Ovary (tissue), 7 donors: ENCODE measurements at regions not wholly inside any gene's neighbourhood (a gene's known extent, or its start where the extent isn't known, plus 50 kb on each side); places are given as distances from the start of the nearest gene placed in this dataset.

ENCODE experiments used
- DNase-seq, 5 donors: peaks; one replicate each; pipeline ENCODE4 v3.0.0-alpha.2; 2019 to 2020
- H3K27ac ChIP-seq, 2 donors: fragments of 200-600 bp; one replicate each; pipeline versions ENCODE4 v1.5.1 to v1.8.0; 2019 to 2022
- H3K27me3 ChIP-seq: fragments of 200-600 bp; one replicate; pipeline ENCODE4 v1.8.0; 2022
- H3K36me3 ChIP-seq: fragments of 200-600 bp; sonication (generic); one replicate; pipeline ENCODE4 v1.5.1; 2019
- H3K4me1 ChIP-seq: one replicate; pipeline ENCODE4 v1.8.1; 2013; ENCODE audit warnings: mild to moderate bottlenecking, moderate library complexity; ENCODE audit not compliant: insufficient read depth
- H3K4me3 ChIP-seq: fragments of 200-600 bp; sonication (generic); one replicate; pipeline ENCODE4 v1.5.1; 2017
- H3K9me3 ChIP-seq, 2 donors: fragments of 200-600 bp in 1 of 2; sonication (generic) in 1 of 2; one replicate each; pipeline versions ENCODE4 v1.5.1 to v1.8.1; 2013 to 2019; ENCODE audit warnings: mild to moderate bottlenecking in 1 of 2, moderate library complexity in 1 of 2
- EP300 ChIP-seq: sonication (generic); formaldehyde crosslinking; IDR thresholded peaks from one replicate; pipeline ENCODE4 v1.6.1; 2017; ENCODE audit warnings: antibody characterized with exemption
- POLR2A ChIP-seq: fragments of 450-650 bp; IDR thresholded peaks from one replicate; pipeline ENCODE4 v1.6.1; 2017; ENCODE audit warnings: antibody characterized with exemption, mild to moderate bottlenecking, moderate library complexity
- WGBS, 3 donors: extraction: QIAGEN DNeasy Blood & Tissue Kit in 1 of 3; methylation state at CpG; one replicate each; pipeline versions ENCODE4 v1.1.5 to v1.1.7; 2013 to 2017; 5-methylcytosine and 5-hydroxymethylcytosine counted together
- intact Hi-C, 4 donors: fragments of 100-400 bp; cut with DNase I; formaldehyde crosslinking; loops; one replicate each; pipeline versions ENCODE4 v1.11.0 to v1.15.1; 2022 to 2023
- TF ChIP-seq, protein P1 (sequence below), 3 donors: fragments of 450-650 bp in 2 of 3; fragments of 200-600 bp in 1 of 3; IDR thresholded peaks; one replicate each; pipeline versions ENCODE4 v1.5.1 to v1.8.0; 2016 to 2022; ENCODE audit warnings: antibody characterized with exemption in 3 of 3, mild to moderate bottlenecking in 1 of 3
- donor health status: DM: no; HTN: no; CAD: no; lungs with moderate emphysema.
- donor health status: DM: no; HTN: no; CAD: no.
- donor health status: Bipolar disorder and iron deficiency.
- donor health status: DM: no; HTN: no; CAD: no.
- donor health status: DM: yes; HTN: yes; CAD: no.

DNA sequence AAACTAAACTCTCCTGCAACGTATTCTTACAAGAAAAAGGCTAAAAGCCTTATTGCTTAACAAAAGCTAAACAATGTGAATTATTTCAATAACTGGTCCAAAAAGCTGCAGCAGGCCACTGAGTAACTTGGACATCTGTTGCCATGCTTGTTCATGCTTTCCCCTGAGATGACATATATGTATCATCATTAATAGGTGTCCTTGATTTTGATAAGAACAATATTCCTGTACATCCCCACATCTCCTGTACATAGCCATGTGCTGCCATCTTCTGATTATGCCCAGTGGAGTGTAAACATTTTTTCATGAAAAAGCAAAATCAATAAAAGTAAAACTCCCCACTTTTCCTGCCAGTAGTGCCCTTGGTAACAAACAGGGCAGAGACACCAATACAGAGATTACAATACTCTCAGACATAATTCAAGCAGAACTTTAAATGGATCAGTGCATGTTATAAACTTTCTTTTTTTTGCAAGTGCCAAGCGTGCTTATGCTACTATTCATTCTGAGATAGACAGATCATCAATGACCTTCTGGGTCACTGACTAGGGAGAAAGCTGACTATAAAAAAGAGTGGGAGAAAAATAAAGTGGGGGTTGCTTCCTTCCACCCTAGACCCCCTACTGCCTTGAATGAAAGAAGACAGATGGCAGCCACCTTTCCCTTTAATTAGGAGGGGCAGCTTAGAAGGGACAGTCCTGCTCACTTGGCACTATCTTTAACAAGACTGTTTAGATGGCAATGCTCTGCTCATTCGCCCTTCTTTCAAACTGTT, 205.5 kb upstream of the KLF14 start:
- no peak for TF ChIP-seq EP300
- TF ChIP-seq POLR2A, result no peak
- TF ChIP-seq, protein P1, sequence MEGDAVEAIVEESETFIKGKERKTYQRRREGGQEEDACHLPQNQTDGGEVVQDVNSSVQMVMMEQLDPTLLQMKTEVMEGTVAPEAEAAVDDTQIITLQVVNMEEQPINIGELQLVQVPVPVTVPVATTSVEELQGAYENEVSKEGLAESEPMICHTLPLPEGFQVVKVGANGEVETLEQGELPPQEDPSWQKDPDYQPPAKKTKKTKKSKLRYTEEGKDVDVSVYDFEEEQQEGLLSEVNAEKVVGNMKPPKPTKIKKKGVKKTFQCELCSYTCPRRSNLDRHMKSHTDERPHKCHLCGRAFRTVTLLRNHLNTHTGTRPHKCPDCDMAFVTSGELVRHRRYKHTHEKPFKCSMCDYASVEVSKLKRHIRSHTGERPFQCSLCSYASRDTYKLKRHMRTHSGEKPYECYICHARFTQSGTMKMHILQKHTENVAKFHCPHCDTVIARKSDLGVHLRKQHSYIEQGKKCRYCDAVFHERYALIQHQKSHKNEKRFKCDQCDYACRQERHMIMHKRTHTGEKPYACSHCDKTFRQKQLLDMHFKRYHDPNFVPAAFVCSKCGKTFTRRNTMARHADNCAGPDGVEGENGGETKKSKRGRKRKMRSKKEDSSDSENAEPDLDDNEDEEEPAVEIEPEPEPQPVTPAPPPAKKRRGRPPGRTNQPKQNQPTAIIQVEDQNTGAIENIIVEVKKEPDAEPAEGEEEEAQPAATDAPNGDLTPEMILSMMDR (IDR thresholded peaks at IDR 0.05), result no peak
- no peaks in the 10 kb centered on the region for H3K36me3 ChIP-seq
- no peaks in the 10 kb centered on the region for H3K9me3 ChIP-seq
- H3K4me1 ChIP-seq, result peaks cover 18% of the 10 kb centered on the region
- no peak for DNase-seq
- no peak overlapping the region for H3K27ac ChIP-seq
- H3K4me3 ChIP-seq, result peak overlapping the region; percentile 51
- no peaks in the 10 kb centered on the region for H3K27me3 ChIP-seq
- intact Hi-C loops, result no loop called here
- 19 to 41% (median 19%) methylated on average over 3 of the region's 3 CpGs for WGBS, 3 donors

DNA sequence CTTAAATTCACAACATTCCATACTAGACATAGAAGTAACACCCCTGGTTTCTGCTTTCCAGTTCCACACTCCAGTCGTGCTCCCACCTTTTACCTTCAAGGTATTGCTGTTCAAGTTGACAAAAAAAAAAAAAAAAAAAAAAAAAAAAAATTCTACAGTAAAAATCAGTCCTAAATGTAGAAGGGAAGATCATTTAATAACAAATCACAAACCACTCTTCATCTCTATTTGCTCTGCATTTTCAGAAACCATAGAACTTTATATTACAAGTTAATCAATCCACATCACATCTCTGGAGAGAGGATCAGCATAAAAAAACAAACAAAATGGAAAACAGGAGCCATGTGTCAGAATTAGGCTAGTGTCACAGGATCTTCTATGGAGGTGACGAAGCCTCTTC, 206.3 kb upstream of the KLF14 start:
- TF ChIP-seq, protein P1 (IDR thresholded peaks at IDR 0.05), result no peak
- TF ChIP-seq POLR2A (no peak), EP300 (no peak)
- Histone ChIP-seq H3K4me3 (peak overlapping the region; percentile 51), H3K27me3 (no peaks in the 10 kb centered on the region), H3K9me3 (no peaks in the 10 kb centered on the region), H3K27ac (peak overlapping the region in 1 of 2 donors; percentile 85), H3K36me3 (no peaks in the 10 kb centered on the region), H3K4me1 (peaks cover 18% of the 10 kb centered on the region)
- WGBS, 3 donors, result 28 to 37% (median 29%) methylated on average over 2 of the region's 2 CpGs
- intact Hi-C loops, result no loop called here
- DNase-seq, result no peak

DNA sequence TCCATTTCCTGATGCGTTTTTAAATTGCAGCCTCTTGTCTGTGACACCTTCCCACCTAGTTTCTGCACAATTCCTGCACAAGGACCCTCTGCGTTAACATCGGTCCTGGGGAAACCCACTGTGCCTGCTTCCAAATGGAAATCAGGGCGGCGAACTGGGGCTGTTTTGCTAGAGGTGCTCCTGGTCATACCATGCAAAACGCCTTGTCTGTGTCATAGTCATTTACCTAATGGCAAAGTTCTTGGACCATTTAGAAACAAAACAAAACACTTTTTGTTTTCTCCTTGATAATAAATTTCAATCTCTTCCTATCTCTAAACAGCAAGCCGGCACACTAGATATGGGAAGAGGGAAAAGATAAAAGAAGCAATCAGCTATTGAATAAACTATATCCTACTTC, 206.9 kb upstream of the KLF14 start:
- Histone ChIP-seq H3K4me3 (peak overlapping the region; percentile 51), H3K36me3 (no peaks in the 10 kb centered on the region), H3K27me3 (no peaks in the 10 kb centered on the region), H3K27ac (peak overlapping the region; percentile 61 to 85), H3K4me1 (peaks cover 15% of the 10 kb centered on the region), H3K9me3 (no peaks in the 10 kb centered on the region)
- WGBS, 3 donors, result 8 to 21% (median 10%) methylated on average over 7 of the region's 7 CpGs
- no peak for DNase-seq
- intact Hi-C loops, result no loop called here
- TF ChIP-seq POLR2A, result no peak

DNA sequence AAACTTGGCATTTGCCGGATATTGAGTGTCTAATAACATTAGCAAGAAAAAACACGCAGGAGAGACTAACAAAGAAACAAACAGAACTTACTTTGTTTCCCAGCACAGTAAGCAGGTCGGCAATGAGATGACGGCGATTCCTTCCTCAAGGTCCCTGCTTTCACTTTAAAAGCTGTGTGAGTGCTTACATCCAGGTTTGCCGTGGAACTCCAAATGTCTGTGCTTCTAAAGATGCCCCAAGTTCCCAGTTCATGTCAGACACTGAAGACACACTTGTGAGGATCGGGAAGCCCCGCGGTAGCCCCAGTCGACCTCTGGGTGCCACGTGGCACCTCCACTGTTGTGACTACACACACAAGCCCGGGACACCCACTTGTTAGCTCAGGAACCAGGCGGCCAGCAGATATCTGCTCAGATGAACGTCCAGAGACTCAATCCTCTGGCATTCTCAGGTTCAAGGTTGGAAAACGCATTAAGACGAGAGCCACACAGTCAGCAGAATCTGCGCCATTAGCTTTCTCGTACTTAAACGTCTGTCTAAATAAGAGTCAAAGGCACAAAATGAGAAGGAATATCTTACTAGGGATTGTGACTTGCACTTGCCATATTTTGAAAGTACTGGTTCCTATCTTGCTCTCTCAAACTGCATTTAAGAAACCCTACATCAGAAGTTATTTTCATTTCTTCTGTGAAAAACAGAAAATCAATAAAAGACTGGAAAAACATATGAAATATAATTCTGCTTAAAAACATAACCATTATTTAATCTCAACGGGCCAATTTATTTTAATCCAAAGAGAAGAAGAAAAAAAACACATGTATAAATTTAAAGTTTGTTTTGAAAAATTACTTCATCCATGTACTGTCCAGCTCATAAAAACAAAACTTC, 207.6 kb upstream of the KLF14 start:
- Histone ChIP-seq H3K4me3 (peak overlapping the region; percentile 51), H3K4me1 (peaks cover 11% of the 10 kb centered on the region), H3K27me3 (no peaks in the 10 kb centered on the region), H3K36me3 (no peaks in the 10 kb centered on the region), H3K9me3 (no peaks in the 10 kb centered on the region), H3K27ac (peak overlapping the region; percentile 61 to 85)
- peak; percentile 62 to 75 (median 63) for DNase-seq
- TF ChIP-seq POLR2A (peak; percentile 12), EP300 (no peak)
- TF ChIP-seq, protein P1 (IDR thresholded peaks at IDR 0.05), result no peak
- intact Hi-C loops, result no loop called here
- WGBS, 3 donors, result 1 to 14% (median 2%) methylated on average over 20 of the region's 20 CpGs
